ENCODE measurements at regions not wholly inside any gene's neighbourhood (a gene's known extent, or its start where the extent isn't known, plus 50 kb on each side); places are given as distances from the start of the nearest gene placed in this dataset.
"Not testable (repeated sequence)": the region's sequence is repeated elsewhere in the genome, so short reads cannot be mapped to it uniquely, and the experiment has no call there.

DNA sequence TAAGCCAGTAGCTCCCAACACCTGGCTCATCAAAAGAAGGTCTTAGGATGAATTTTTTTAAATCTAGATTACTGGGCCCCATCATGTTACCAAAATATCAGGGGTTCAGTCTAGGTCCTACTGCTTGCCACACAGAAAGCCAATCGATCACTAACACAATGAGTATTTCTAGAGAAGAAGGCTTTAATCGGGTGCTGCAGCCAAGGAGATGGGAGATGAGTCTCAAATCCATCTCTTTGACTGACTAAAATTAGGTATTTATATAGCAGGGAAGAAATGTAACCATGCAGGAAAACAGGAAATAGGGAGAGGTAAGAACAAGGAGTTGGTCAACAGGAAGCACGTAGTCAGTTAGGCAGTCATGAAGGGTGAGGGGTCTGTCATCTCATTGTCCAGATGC, 288.2 kb downstream of the CEP170 start:
- no peak overlapping the region for H3K4me3 ChIP-seq (ENCODE audit: control insufficient read depth, low read depth, low read length)
- TF ChIP-seq, protein P1, sequence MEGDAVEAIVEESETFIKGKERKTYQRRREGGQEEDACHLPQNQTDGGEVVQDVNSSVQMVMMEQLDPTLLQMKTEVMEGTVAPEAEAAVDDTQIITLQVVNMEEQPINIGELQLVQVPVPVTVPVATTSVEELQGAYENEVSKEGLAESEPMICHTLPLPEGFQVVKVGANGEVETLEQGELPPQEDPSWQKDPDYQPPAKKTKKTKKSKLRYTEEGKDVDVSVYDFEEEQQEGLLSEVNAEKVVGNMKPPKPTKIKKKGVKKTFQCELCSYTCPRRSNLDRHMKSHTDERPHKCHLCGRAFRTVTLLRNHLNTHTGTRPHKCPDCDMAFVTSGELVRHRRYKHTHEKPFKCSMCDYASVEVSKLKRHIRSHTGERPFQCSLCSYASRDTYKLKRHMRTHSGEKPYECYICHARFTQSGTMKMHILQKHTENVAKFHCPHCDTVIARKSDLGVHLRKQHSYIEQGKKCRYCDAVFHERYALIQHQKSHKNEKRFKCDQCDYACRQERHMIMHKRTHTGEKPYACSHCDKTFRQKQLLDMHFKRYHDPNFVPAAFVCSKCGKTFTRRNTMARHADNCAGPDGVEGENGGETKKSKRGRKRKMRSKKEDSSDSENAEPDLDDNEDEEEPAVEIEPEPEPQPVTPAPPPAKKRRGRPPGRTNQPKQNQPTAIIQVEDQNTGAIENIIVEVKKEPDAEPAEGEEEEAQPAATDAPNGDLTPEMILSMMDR (conservative IDR thresholded peaks at IDR 0.05; ENCODE audit: control insufficient read depth, insufficient read depth, low read depth, low read length) = no peak
- no peak for DNase-seq (ENCODE audit: low read depth)

DNA sequence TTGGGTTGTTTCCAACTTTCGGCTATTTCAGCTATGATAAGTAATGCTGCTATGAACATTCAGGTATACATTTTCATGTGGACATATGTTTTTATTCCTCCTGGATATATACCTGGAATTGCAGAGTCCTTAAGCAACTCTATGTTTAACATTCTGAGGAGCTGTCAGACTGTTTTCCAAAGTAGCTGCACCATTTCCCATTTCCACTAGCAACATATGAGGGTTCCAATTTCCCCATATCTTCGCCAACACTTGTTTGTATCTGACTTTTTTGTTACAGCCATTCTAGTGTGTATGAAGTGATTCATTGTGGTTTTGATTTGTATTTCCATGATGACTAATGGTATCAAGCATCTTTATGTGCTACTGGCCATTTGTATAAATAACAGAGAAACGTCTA, 295.7 kb downstream of the CEP170 start:
- DNase-seq (ENCODE audit: low read depth) = not testable (repeated sequence)

DNA sequence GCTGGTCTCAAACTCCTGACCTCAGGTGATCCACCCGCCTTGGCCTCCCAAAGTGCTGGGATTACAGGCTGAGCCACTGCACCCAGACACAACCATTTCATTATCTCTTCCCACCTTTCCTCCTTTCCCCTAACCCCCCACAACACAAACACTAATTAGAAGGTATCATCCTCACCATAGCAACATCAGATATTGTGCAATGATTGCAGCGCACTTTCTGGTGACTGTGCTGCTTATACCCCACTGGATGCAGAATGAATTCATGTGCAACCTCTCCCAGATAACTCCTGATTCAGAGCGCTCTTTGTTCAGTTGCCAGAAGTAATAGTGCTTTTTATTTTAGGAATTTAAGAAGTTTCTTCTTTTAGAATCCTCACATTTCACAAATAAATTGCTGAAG, 300.1 kb downstream of the CEP170 start:
- not testable (repeated sequence) for H3K4me3 ChIP-seq (ENCODE audit: control insufficient read depth, low read depth, low read length); DNase-seq (ENCODE audit: low read depth)

More for the DNA sequence above, 295.7 kb downstream of the CEP170 start:
- not testable (repeated sequence) for H3K4me3 ChIP-seq (ENCODE audit: control insufficient read depth, low read depth, low read length)

DNA sequence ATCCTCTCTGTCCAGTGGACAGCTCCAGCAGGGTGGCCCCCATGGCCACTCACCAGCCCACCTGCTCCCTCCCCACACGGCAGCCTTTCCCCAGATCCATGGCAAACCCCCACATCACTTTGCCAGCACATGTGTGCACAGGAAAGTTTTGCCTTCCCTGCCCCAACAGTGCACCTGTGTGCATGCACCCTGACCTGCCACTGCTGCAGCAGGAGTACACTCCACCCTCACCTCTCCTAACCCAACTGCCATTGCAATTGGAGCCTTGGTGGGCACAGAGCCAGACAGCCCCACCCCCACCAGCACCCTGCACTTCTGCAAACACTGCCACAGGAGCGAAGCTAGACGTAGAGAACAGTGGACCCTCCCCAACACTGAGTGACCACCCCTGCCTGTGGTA, 308.9 kb downstream of the CEP170 start:
- no peak overlapping the region for H3K4me3 ChIP-seq (ENCODE audit: control insufficient read depth, low read depth, low read length)
- TF ChIP-seq, protein P1 (conservative IDR thresholded peaks at IDR 0.05; ENCODE audit: control insufficient read depth, insufficient read depth, low read depth, low read length) = no peak

DNA sequence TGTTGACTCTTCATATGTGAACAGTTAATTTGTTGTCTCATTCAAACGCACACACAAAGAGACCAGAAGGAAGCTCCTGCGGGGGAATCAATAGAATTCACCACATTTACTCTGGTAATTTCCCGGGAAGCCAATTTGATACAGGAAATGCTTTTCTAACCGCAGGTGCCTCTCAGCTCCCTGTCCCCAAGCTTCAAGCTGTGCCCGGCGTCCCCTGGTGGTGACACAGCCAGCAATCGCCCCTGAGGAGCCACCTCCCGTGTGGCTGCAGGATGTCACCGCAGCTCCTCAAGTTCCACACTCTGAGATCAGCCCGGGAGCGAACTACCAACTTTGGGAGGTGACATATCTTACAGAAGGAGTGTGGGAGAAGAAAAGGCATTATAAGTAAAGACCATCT, 318.4 kb downstream of the CEP170 start:
- H3K4me3 ChIP-seq (ENCODE audit: control insufficient read depth, low read depth, low read length); DNase-seq (ENCODE audit: low read depth): not testable (repeated sequence)

More for the DNA sequence above, 308.9 kb downstream of the CEP170 start:
- DNase-seq (ENCODE audit: low read depth) = no peak

DNA sequence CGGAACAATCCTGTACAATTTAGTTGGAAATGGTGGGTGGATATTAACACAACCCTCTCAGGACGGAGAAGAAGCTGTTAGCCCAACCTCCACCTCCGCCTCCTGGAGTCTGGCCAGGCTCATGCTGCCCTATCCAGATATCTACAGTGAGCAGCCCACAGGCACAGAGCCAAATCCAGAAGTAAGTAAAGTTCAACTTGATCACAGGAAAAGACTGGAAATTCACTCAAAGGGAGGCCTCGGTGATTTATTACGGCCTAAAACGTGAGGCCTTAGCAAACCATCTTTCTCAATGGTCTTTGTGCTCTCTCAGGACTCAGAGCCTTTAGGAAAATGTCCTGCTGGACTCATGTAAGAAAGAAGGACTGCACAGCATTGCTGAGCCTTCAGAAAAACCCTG, 330.4 kb downstream of the CEP170 start:
- not testable (repeated sequence) for DNase-seq (ENCODE audit: low read depth); H3K4me3 ChIP-seq (ENCODE audit: control insufficient read depth, low read depth, low read length)

DNA sequence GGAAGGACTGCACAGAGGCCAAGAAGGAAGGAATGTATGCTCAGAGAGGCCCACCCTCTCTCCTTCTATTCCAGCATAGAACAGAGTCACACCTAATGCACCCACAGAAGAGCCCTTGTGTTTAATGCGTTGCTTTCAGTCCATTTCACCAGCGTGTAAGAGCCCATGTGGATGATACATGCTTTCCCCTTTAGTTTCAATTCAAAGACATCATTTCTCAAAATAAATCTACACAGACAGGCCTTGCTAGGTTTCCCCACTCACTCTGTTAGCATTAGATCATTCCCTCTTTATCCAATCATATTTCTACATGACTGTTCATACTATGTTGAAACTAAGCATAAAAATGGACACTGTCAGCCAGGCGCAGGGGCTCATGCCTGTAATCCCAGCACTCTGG, 331.5 kb downstream of the CEP170 start:
- H3K4me3 ChIP-seq (ENCODE audit: control insufficient read depth, low read depth, low read length); DNase-seq (ENCODE audit: low read depth): not testable (repeated sequence)

DNA sequence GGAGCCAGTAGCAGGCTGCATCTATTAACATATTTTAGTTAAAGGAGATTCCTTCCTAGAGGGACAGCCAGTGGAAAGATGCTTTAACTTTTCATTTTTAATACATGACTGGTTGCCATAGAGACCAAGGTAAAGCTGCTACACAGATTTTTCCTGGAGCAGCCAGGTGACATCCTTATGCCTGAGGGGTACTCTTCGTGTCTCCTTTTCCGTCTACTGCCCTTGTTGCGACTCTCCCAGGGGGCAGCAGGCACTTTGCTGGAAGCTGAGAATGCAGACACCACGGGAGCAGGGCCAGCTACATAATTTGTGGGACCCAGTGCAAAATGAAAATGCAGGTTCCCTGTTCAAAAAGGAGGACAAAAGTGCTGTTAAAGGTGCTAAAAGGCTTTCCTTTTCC, 340.4 kb downstream of the CEP170 start:
- H3K4me3 ChIP-seq (ENCODE audit: control insufficient read depth, low read depth, low read length); DNase-seq (ENCODE audit: low read depth): not testable (repeated sequence)

DNA sequence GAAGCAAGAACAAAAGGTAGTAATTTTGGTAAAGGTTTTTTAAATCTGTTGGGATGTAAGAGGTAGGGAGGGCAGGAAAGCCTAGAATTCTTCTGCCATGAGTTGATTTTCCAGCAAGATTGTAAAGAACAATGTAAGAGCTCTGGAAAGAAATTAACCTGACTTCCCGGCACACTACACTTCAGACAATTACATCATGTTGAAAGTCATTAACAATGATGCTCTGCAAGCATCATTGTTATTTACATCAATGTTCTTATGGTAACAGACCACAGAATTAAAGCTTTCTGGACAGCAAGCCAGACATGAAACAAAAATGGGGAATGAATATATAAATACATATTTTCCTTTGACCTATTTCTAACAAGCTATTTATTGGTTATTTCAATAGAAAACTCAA, 342.2 kb downstream of the CEP170 start:
- H3K4me3 ChIP-seq (ENCODE audit: control insufficient read depth, low read depth, low read length); DNase-seq (ENCODE audit: low read depth): not testable (repeated sequence)

DNA sequence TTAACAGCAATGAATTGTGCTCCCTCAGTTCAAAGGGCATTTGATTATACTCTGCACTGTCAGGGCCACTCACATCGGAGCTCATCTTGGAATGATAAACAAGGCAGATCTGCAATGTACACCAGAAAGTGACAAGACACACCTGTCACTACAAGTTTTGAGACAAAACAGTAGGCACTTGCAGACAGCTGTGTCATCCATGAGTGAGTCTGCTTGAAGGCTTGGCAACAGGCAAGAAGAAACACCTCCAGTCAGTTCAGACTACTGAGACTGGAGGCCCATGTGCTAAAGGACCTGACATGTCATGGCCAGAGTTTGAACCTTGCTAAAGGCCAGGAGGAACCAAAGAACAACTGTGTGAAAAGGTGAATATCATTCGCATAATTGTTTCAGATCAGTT, 354.5 kb downstream of the CEP170 start:
- not testable (repeated sequence) for DNase-seq (ENCODE audit: low read depth); H3K4me3 ChIP-seq (ENCODE audit: control insufficient read depth, low read depth, low read length)

DNA sequence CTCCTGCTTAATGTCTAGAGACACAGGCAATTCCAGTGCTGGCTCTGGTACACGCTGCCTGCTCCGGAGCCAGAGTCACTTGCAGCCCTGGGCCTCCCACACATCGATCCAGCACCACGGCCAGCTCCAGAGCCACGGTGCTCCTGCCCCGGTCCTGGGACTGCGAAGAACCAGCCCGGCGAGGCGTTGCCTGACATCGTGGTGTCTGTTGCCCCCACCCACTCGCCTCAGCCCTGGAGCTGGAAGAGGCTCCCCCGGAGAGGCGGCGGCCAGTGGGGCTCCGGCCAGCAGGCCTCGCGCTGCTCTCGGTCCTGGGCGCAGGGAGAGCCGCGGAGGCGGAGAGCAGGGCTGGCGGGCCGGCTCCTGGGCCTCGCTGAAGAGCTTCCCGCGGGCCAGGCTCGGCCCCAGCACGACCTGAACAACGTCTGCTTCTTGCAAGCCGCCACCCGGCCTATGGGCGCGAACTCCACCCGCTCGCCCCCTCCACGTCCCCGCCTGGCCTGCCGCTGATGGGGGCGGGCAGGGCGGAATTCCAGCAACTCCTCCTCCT, 364.8 kb downstream of the CEP170 start:
- DNase-seq (ENCODE audit: low read depth) = no peak
- TF ChIP-seq, protein P1 (conservative IDR thresholded peaks at IDR 0.05; ENCODE audit: control insufficient read depth, insufficient read depth, low read depth, low read length) = no peak
- no peak overlapping the region for H3K4me3 ChIP-seq (ENCODE audit: control insufficient read depth, low read depth, low read length)

Measured in fibroblast of mammary gland (primary cell).